Ovary (tissue), 7 donors: ENCODE measurements at regions not wholly inside any gene's neighbourhood (a gene's known extent, or its start where the extent isn't known, plus 50 kb on each side); places are given as distances from the start of the nearest gene placed in this dataset.

Experiments used
- DNase-seq, 5 donors: peaks; one replicate each; pipeline ENCODE4 v3.0.0-alpha.2; 2019 to 2020
- H3K27ac ChIP-seq, 2 donors: fragments of 200-600 bp; one replicate each; pipeline versions ENCODE4 v1.5.1 to v1.8.0; 2019 to 2022
- H3K27me3 ChIP-seq: fragments of 200-600 bp; one replicate; pipeline ENCODE4 v1.8.0; 2022
- H3K36me3 ChIP-seq: fragments of 200-600 bp; sonication (generic); one replicate; pipeline ENCODE4 v1.5.1; 2019
- H3K4me1 ChIP-seq: one replicate; pipeline ENCODE4 v1.8.1; 2013; ENCODE audit warnings: mild to moderate bottlenecking, moderate library complexity; ENCODE audit not compliant: insufficient read depth
- H3K4me3 ChIP-seq: fragments of 200-600 bp; sonication (generic); one replicate; pipeline ENCODE4 v1.5.1; 2017
- H3K9me3 ChIP-seq, 2 donors: fragments of 200-600 bp in 1 of 2; sonication (generic) in 1 of 2; one replicate each; pipeline versions ENCODE4 v1.5.1 to v1.8.1; 2013 to 2019; ENCODE audit warnings: mild to moderate bottlenecking in 1 of 2, moderate library complexity in 1 of 2
- CTCF ChIP-seq, 3 donors: fragments of 450-650 bp in 2 of 3; fragments of 200-600 bp in 1 of 3; IDR thresholded peaks; one replicate each; pipeline versions ENCODE4 v1.5.1 to v1.8.0; 2016 to 2022; ENCODE audit warnings: antibody characterized with exemption in 3 of 3, mild to moderate bottlenecking in 1 of 3
- EP300 ChIP-seq: sonication (generic); formaldehyde crosslinking; IDR thresholded peaks from one replicate; pipeline ENCODE4 v1.6.1; 2017; ENCODE audit warnings: antibody characterized with exemption
- POLR2A ChIP-seq: fragments of 450-650 bp; IDR thresholded peaks from one replicate; pipeline ENCODE4 v1.6.1; 2017; ENCODE audit warnings: antibody characterized with exemption, mild to moderate bottlenecking, moderate library complexity
- WGBS, 3 donors: extraction: QIAGEN DNeasy Blood & Tissue Kit in 1 of 3; methylation state at CpG; one replicate each; pipeline versions ENCODE4 v1.1.5 to v1.1.7; 2013 to 2017; 5-methylcytosine and 5-hydroxymethylcytosine counted together
- intact Hi-C, 4 donors: fragments of 100-400 bp; cut with DNase I; formaldehyde crosslinking; loops; one replicate each; pipeline versions ENCODE4 v1.11.0 to v1.15.1; 2022 to 2023
- donor health status: DM: no; HTN: no; CAD: no; lungs with moderate emphysema.
- donor health status: DM: no; HTN: no; CAD: no.
- donor health status: Bipolar disorder and iron deficiency.
- donor health status: DM: no; HTN: no; CAD: no.
- donor health status: DM: yes; HTN: yes; CAD: no.

DNA sequence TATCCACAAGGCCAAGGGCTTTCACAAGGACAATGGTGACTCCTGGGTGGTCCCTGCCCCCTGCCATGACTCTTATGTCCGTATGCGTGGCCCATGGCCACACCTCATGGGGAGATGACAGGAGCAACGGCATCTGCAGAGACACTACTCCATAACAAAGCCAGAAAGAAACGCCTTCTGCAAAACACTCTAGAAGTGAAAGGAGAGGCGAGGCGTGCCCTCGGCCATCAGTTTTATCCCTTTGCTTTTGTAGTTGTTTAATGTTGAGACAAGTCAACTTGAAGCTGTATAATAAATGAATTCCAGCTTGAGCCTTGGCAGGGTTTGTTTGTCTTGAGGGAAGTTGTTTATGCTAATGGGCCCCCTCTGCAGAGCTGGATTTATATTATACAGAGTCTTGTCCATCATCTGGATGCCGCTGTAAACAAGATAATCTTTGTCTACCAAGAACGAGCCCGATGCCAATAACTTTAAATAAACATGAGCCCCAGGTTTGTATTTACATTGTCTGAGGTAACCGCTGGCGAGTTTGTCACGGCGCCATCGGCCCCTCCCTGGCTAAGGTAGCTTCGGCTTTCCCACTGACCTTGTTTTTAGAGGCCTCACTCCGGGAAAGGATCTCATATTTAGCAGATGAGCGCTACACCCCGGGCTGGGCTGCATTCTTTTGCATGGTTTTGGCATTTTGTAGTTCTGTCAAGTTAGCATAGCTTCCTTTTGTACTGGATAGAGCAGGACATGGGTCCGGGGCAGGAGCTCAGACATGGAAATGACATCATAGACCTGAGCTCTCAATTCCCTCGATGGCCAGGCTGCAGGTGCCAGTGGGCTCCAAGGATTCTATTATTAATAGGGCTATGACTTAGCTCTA lies 165.3 kb downstream of the ERCC6L2 start:
- no peak for DNase-seq
- Histone ChIP-seq H3K27ac (no peak overlapping the region), H3K4me1 (peaks cover 2% of the 10 kb centered on the region), H3K9me3 (no peaks in the 10 kb centered on the region), H3K36me3 (no peaks in the 10 kb centered on the region), H3K27me3 (no peaks in the 10 kb centered on the region), H3K4me3 (no peak overlapping the region)
- intact Hi-C loops = no loop called here
- TF ChIP-seq POLR2A (no peak), CTCF (IDR thresholded peaks at IDR 0.05) (no peak), EP300 (no peak)
- WGBS, 3 donors = 31 to 57% (median 35%) methylated on average over 21 of the region's 21 CpGs

- no peak for DNase-seq
- Histone ChIP-seq H3K4me1 (peaks cover 2% of the 10 kb centered on the region), H3K27ac (no peak overlapping the region), H3K4me3 (no peak overlapping the region), H3K36me3 (no peaks in the 10 kb centered on the region), H3K9me3 (no peaks in the 10 kb centered on the region), H3K27me3 (no peaks in the 10 kb centered on the region)
- TF ChIP-seq POLR2A (no peak), CTCF (IDR thresholded peaks at IDR 0.05) (no peak), EP300 (no peak)
- 78 to 98% (median 97%) methylated on average over 6 of the region's 6 CpGs for WGBS, 3 donors
- intact Hi-C loops = no loop called here
Observed at GRCh38 chr9:96038914-96039313, 163.4 kb downstream of the ERCC6L2 start.

DNA sequence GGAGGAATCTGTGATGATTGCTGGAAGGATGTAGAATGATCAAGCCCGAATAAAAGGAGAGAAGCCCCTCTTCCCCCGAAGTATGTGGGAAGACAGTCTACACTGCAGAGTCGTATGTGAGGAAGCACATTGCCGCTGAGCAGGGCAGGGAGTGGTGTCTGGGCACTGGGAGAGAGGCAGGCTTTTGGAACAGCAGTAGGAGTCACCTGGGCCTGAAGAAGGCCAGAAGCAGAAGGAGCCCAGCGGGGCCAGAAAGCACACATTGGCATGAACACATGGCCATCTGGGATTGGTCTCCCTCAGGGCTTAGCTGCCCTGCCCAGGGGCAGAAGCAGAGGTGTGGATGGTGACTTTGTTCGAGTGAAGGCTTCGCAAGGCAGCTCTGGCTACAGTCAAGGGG lies 162.8 kb downstream of the ERCC6L2 start:
- H3K27ac ChIP-seq = no peak overlapping the region
- H3K36me3 ChIP-seq = no peaks in the 10 kb centered on the region
- no peak overlapping the region for H3K4me3 ChIP-seq
- H3K27me3 ChIP-seq = no peaks in the 10 kb centered on the region
- H3K4me1 ChIP-seq = peaks cover 2% of the 10 kb centered on the region
- TF ChIP-seq POLR2A (no peak), CTCF (IDR thresholded peaks at IDR 0.05) (no peak), EP300 (no peak)
- no peak for DNase-seq
- WGBS, 3 donors = 93 to 96% (median 95%) methylated on average over 7 of the region's 7 CpGs
- intact Hi-C loops = no loop called here
- H3K9me3 ChIP-seq = no peaks in the 10 kb centered on the region

GRCh38 chr9:96034553-96035122 lies 159.1 kb downstream of the ERCC6L2 start:
- peaks cover 11% of the 10 kb centered on the region for H3K4me1 ChIP-seq
- H3K27me3 ChIP-seq = no peaks in the 10 kb centered on the region
- DNase-seq = no peak
- H3K27ac ChIP-seq = no peak overlapping the region
- intact Hi-C loops = no loop called here
- H3K9me3 ChIP-seq = no peaks in the 10 kb centered on the region
- TF ChIP-seq EP300 = no peak
- no peak for TF ChIP-seq POLR2A
- no peak for TF ChIP-seq CTCF (IDR thresholded peaks at IDR 0.05)
- WGBS, 3 donors = 84 to 97% (median 92%) methylated on average over 5 of the region's 5 CpGs
- no peak overlapping the region for H3K4me3 ChIP-seq
- no peaks in the 10 kb centered on the region for H3K36me3 ChIP-seq
